WTC11 (cell line): ENCODE measurements at regions not wholly inside any gene's neighbourhood (a gene's known extent, or its start where the extent isn't known, plus 50 kb on each side); places are given as distances from the start of the nearest gene placed in this dataset.

Source experiments
- ATAC-seq: fragments of 200-7000 bp; cut with Tn5 transposase; 2 replicates; pipeline ENCODE4 v1.10.0; 2021; ENCODE audit warnings: mild to moderate bottlenecking, moderate library complexity
- CTCF ChIA-PET: fragments of 300-600 bp; sonication (Branson Sonifier 250); formaldehyde crosslinking; loops from one replicate; lab custom pipeline; 2021; ENCODE audit warnings: antibody characterized with exemption; lab: Charles Lee
- POLR2A ChIA-PET: fragments of 350-600 bp; sonication (Branson Sonifier 250); formaldehyde crosslinking; loops from one replicate; lab custom pipeline; 2021; ENCODE audit warnings: antibody characterized with exemption; lab: Charles Lee
- DNase-seq: peaks from one replicate; pipeline ENCODE4 v3.0.0; 2021; ENCODE audit warnings: low spot score
- H3K27ac Mint-ChIP-seq: 2 replicates; pipeline ENCODE4 v1.8.0; 2021; ENCODE audit warnings: mixed read lengths
- H3K27me3 Mint-ChIP-seq: 2 replicates; pipeline ENCODE4 v1.8.0; 2021; ENCODE audit warnings: low read depth, mild to moderate bottlenecking, moderate library complexity, mixed read lengths
- H3K36me3 Mint-ChIP-seq: 2 replicates; pipeline ENCODE4 v1.8.0; 2021; ENCODE audit warnings: mixed read lengths
- H3K4me1 Mint-ChIP-seq: 2 replicates; pipeline ENCODE4 v1.8.0; 2022; ENCODE audit warnings: mixed read lengths
- H3K4me3 Mint-ChIP-seq: 2 replicates; pipeline ENCODE4 v1.8.0; 2021; ENCODE audit warnings: mild to moderate bottlenecking, moderate library complexity, mixed read lengths
- H3K9me3 Mint-ChIP-seq: 2 replicates; pipeline ENCODE4 v1.8.0; 2021; ENCODE audit warnings: mixed read lengths
- ATF1 ChIP-seq: sonication (generic); formaldehyde crosslinking; IDR thresholded peaks from 2 replicates; pipeline ENCODE4 v1.8.1; 2023; ENCODE audit warnings: mild to moderate bottlenecking, moderate library complexity, missing genetic modification reagents
- CBFB ChIP-seq: sonication (generic); formaldehyde crosslinking; IDR thresholded peaks from 2 replicates; pipeline ENCODE4 v1.8.1; 2022; ENCODE audit warnings: mild to moderate bottlenecking, low read depth, missing genetic modification reagents
- CDX4 ChIP-seq: fragments of 250-450 bp; sonication (Bioruptor Pico); IDR thresholded peaks from 2 replicates; pipeline ENCODE4 v1.9.0; 2021; ENCODE audit warnings: moderate library complexity, mild to moderate bottlenecking, inconsistent platforms, borderline replicate concordance
- E2F1 ChIP-seq: sonication (generic); formaldehyde crosslinking; IDR thresholded peaks from 2 replicates; pipeline ENCODE4 v1.8.0; 2022; ENCODE audit warnings: mild to moderate bottlenecking, missing genetic modification reagents
- E2F5 ChIP-seq: sonication (generic); formaldehyde crosslinking; IDR thresholded peaks from 2 replicates; pipeline ENCODE4 v1.8.1; 2022; ENCODE audit warnings: mild to moderate bottlenecking, moderate library complexity, missing genetic modification reagents
- FOXJ3 ChIP-seq: sonication (generic); formaldehyde crosslinking; IDR thresholded peaks from 2 replicates; pipeline ENCODE4 v1.9.0; 2021; ENCODE audit warnings: missing genetic modification reagents, mild to moderate bottlenecking, borderline replicate concordance
- FOXP4 ChIP-seq: sonication (generic); formaldehyde crosslinking; IDR thresholded peaks from 2 replicates; pipeline ENCODE4 v1.8.0; 2022; ENCODE audit warnings: mild to moderate bottlenecking, missing genetic modification reagents
- GRHL2 ChIP-seq: fragments of 250-450 bp; sonication (Bioruptor Pico); IDR thresholded peaks from 2 replicates; pipeline ENCODE4 v1.8.0; 2022; ENCODE audit warnings: mild to moderate bottlenecking, moderate library complexity; ENCODE audit not compliant: insufficient replicate concordance, severe bottlenecking
- GTF2I ChIP-seq: fragments of 250-450 bp; sonication (Bioruptor Pico); conservative IDR thresholded peaks from 2 replicates; pipeline ENCODE4 v1.4.0; 2021; ENCODE audit warnings: mild to moderate bottlenecking
- NFATC4 ChIP-seq: fragments of 250-450 bp; sonication (Bioruptor Pico); IDR thresholded peaks from 2 replicates; pipeline ENCODE4 v1.9.0; 2021; ENCODE audit warnings: mild to moderate bottlenecking
- NFE2L1 ChIP-seq: sonication (generic); formaldehyde crosslinking; IDR thresholded peaks from 2 replicates; pipeline ENCODE4 v1.8.1; 2023; ENCODE audit warnings: missing genetic modification reagents
- SMAD3 ChIP-seq: sonication (generic); formaldehyde crosslinking; IDR thresholded peaks from 2 replicates; pipeline ENCODE4 v1.8.0; 2022; ENCODE audit warnings: missing genetic modification reagents, mild to moderate bottlenecking, borderline replicate concordance
- SMAD4 ChIP-seq: sonication (generic); formaldehyde crosslinking; IDR thresholded peaks from 2 replicates; pipeline ENCODE4 v1.8.0; 2022; ENCODE audit warnings: mild to moderate bottlenecking, missing genetic modification reagents
- SOX15 ChIP-seq: fragments of 250-450 bp; sonication (Bioruptor Pico); IDR thresholded peaks from 2 replicates; pipeline ENCODE4 v1.9.0; 2021; ENCODE audit warnings: mild to moderate bottlenecking
- ZNF317 ChIP-seq: sonication (generic); formaldehyde crosslinking; IDR thresholded peaks from 2 replicates; pipeline ENCODE4 v1.8.1; 2023; ENCODE audit warnings: low read depth, mild to moderate bottlenecking, moderate library complexity, missing genetic modification reagents, borderline replicate concordance
- ZNF512 ChIP-seq: sonication (generic); formaldehyde crosslinking; IDR thresholded peaks from 2 replicates; pipeline ENCODE4 v1.8.1; 2022; ENCODE audit warnings: missing genetic modification reagents, borderline replicate concordance
- TF ChIP-seq, protein P1 (sequence below): fragments of 250-450 bp; sonication (Bioruptor Pico); IDR thresholded peaks from 2 replicates; pipeline ENCODE4 v1.9.0; 2021; ENCODE audit warnings: mild to moderate bottlenecking, borderline replicate concordance
- TF ChIP-seq, protein P2 (sequence below): sonication (generic); formaldehyde crosslinking; IDR thresholded peaks from 2 replicates; pipeline ENCODE4 v1.8.0; 2022; ENCODE audit warnings: mild to moderate bottlenecking, missing genetic modification reagents
- TF ChIP-seq, protein P3 (sequence below): sonication (generic); formaldehyde crosslinking; IDR thresholded peaks from 2 replicates; pipeline ENCODE4 v1.8.1; 2023; ENCODE audit warnings: mild to moderate bottlenecking, missing genetic modification reagents

DNA sequence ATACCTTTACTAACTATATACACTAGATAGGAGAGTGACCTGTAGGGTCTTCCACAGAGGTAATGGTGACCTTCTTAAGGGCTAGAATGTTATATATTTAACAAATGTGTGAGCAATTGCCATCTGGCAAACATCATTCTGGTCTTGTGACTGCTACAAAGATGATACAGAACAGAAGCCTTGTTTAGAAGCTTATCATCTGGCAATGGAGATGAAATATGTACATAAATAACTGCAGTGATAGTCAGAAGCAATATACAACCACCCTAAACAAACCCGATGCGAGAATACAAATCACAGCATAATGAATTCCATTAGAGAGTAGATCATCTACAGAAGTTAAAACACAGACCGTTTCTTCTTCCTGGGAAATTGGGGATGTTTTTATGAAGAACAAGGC lies 952.7 kb upstream of the SLIT2 start (continued):
- TF ChIP-seq, protein P1, sequence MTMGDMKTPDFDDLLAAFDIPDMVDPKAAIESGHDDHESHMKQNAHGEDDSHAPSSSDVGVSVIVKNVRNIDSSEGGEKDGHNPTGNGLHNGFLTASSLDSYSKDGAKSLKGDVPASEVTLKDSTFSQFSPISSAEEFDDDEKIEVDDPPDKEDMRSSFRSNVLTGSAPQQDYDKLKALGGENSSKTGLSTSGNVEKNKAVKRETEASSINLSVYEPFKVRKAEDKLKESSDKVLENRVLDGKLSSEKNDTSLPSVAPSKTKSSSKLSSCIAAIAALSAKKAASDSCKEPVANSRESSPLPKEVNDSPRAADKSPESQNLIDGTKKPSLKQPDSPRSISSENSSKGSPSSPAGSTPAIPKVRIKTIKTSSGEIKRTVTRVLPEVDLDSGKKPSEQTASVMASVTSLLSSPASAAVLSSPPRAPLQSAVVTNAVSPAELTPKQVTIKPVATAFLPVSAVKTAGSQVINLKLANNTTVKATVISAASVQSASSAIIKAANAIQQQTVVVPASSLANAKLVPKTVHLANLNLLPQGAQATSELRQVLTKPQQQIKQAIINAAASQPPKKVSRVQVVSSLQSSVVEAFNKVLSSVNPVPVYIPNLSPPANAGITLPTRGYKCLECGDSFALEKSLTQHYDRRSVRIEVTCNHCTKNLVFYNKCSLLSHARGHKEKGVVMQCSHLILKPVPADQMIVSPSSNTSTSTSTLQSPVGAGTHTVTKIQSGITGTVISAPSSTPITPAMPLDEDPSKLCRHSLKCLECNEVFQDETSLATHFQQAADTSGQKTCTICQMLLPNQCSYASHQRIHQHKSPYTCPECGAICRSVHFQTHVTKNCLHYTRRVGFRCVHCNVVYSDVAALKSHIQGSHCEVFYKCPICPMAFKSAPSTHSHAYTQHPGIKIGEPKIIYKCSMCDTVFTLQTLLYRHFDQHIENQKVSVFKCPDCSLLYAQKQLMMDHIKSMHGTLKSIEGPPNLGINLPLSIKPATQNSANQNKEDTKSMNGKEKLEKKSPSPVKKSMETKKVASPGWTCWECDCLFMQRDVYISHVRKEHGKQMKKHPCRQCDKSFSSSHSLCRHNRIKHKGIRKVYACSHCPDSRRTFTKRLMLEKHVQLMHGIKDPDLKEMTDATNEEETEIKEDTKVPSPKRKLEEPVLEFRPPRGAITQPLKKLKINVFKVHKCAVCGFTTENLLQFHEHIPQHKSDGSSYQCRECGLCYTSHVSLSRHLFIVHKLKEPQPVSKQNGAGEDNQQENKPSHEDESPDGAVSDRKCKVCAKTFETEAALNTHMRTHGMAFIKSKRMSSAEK, result no peak
- no peak for TF ChIP-seq SOX15 (CRISPR knock-in tag)
- no peak for TF ChIP-seq NFATC4
- no peak for TF ChIP-seq ZNF317 (CRISPR knock-in tag)

DNA sequence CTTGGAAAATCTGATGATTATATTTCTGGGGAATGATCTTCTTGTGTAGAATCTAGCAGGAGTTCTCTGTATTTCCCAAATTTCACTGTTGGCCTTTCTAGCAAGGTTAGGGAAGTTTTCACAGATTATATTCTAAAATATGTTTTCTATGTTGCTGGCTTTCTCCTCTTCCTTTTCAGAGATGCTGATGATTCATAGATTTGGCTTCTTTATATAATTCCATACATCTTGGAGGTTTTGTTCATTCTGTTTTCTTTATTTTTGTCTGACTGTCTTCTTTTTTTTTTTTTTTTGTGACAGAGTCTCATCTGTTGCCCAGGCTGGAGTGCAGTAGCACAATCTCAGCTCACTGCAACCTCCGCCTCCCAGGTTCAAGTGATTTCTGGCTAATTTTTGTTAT lies 957.9 kb upstream of the SLIT2 start:
- H3K9me3 Mint-ChIP-seq, result peaks cover 64% of the 10 kb centered on the region
- no peak overlapping the region for H3K4me3 Mint-ChIP-seq
- TF ChIP-seq NFE2L1 (no peak), SMAD3 (CRISPR knock-in tag) (no peak)
- POLR2A ChIA-PET, result no interaction called here
- CTCF ChIA-PET, result no interaction called here
- no peak overlapping the region for H3K27ac Mint-ChIP-seq
- H3K36me3 Mint-ChIP-seq, result peaks cover 45% of the 10 kb centered on the region
- no peaks in the 10 kb centered on the region for H3K4me1 Mint-ChIP-seq
- DNase-seq (no peak), ATAC-seq (no peak)
- H3K27me3 Mint-ChIP-seq, result peaks cover 3% of the 10 kb centered on the region; the same call in 1 of the 2 replicates

DNA sequence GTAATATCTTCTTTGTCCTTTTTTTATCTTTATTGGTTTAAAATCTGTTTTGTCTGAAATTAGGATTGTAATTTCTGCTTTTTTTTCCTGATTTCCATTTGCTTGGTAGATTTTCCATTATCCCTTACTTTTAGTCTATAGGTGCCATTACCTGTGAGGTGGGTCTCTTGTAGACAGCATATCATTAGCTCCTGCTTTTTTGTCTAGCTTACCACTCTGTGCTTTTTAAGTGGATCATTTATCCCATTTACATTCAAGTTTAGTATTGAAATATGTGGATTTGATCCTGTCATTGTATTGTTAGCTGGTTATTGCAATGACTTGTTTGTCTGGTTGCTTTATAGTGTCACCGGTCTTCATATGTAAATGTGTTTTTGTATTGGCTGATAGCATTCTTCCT lies 958.6 kb upstream of the SLIT2 start:
- peaks cover 3% of the 10 kb centered on the region; the same call in 1 of the 2 replicates for H3K27me3 Mint-ChIP-seq
- H3K36me3 Mint-ChIP-seq, result peaks cover 45% of the 10 kb centered on the region
- CTCF ChIA-PET, result no interaction called here
- DNase-seq (no peak), ATAC-seq (no peak)
- H3K4me1 Mint-ChIP-seq, result no peaks in the 10 kb centered on the region
- no peak overlapping the region for H3K4me3 Mint-ChIP-seq
- H3K27ac Mint-ChIP-seq, result no peak overlapping the region
- H3K9me3 Mint-ChIP-seq, result peaks cover 64% of the 10 kb centered on the region
- POLR2A ChIA-PET, result no interaction called here
- TF ChIP-seq NFATC4, result no peak
- no peak for TF ChIP-seq SMAD4
- no peak for TF ChIP-seq GRHL2 (CRISPR knock-in tag)
- TF ChIP-seq E2F1, result no peak
- no peak for TF ChIP-seq GTF2I (CRISPR knock-in tag)
- TF ChIP-seq, protein P2, sequence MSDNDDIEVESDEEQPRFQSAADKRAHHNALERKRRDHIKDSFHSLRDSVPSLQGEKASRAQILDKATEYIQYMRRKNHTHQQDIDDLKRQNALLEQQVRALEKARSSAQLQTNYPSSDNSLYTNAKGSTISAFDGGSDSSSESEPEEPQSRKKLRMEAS (CRISPR knock-in tag), result no peak
- TF ChIP-seq FOXJ3 (CRISPR knock-in tag), result no peak
- TF ChIP-seq FOXP4, result no peak
- no peak for TF ChIP-seq ATF1 (CRISPR knock-in tag)
- TF ChIP-seq CDX4 (CRISPR knock-in tag), result no peak
- TF ChIP-seq E2F5 (CRISPR knock-in tag), result no peak
- no peak for TF ChIP-seq CBFB (CRISPR knock-in tag)
- TF ChIP-seq ZNF317 (CRISPR knock-in tag), result no peak
- TF ChIP-seq, protein P3, sequence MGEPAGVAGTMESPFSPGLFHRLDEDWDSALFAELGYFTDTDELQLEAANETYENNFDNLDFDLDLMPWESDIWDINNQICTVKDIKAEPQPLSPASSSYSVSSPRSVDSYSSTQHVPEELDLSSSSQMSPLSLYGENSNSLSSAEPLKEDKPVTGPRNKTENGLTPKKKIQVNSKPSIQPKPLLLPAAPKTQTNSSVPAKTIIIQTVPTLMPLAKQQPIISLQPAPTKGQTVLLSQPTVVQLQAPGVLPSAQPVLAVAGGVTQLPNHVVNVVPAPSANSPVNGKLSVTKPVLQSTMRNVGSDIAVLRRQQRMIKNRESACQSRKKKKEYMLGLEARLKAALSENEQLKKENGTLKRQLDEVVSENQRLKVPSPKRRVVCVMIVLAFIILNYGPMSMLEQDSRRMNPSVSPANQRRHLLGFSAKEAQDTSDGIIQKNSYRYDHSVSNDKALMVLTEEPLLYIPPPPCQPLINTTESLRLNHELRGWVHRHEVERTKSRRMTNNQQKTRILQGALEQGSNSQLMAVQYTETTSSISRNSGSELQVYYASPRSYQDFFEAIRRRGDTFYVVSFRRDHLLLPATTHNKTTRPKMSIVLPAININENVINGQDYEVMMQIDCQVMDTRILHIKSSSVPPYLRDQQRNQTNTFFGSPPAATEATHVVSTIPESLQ, result no peak
- no peak for TF ChIP-seq ZNF512 (CRISPR knock-in tag)
